ENCODE measurements at regions not wholly inside any gene's neighbourhood (a gene's known extent, or its start where the extent isn't known, plus 50 kb on each side); places are given as distances from the start of the nearest gene placed in this dataset.

GRCh38 chr9:75432386-75432785 is 344.1 kb downstream of the OSTF1 start:
- intact Hi-C loops (cut with micrococcal nuclease; ENCODE audit: unreplicated experiment) = no loop called here
- Histone ChIP-seq H3K4me3 (no peak overlapping the region), H3K4me2 (no peak overlapping the region), H3K9me2 (ENCODE audit: insufficient read depth) (no peaks in the 10 kb centered on the region), H3K4me1 (replicated peaks; ENCODE audit: insufficient read depth) (no peaks in the 10 kb centered on the region), H3K36me3 (ENCODE audit: low read depth) (no peaks in the 10 kb centered on the region), H3K79me2 (ENCODE audit: low read depth) (no peaks in the 10 kb centered on the region), H3K27me3 (ENCODE audit: insufficient read depth, low read depth) (no peaks in the 10 kb centered on the region), H4K20me1 (ENCODE audit: insufficient read depth) (no peaks in the 10 kb centered on the region), H3K27ac (no peak overlapping the region), H3K9me3 (ENCODE audit: insufficient read depth, low read depth) (no peaks in the 10 kb centered on the region), H3F3A (ENCODE audit: insufficient read depth, low read depth) (no peaks in the 10 kb centered on the region), H2AFZ (no peak overlapping the region)
- DNase-seq = no peak
- ChIA-PET CTCF (no interaction called here), POLR2A (ENCODE audit: unreplicated experiment) (no interaction called here)
- no peak for TF ChIP-seq EZH2 (IDR thresholded peaks at IDR 0.05; ENCODE audit: low read depth)
- TF ChIP-seq CTCF (conservative IDR thresholded peaks at IDR 0.05) = no peak
- BruUV-seq (replicated peaks) = no TSS peak

- intact Hi-C loops (cut with micrococcal nuclease; ENCODE audit: unreplicated experiment) = no loop called here
- no peak overlapping the region for H2AFZ ChIP-seq
- ChIA-PET CTCF (no interaction called here), POLR2A (ENCODE audit: unreplicated experiment) (no interaction called here)
- H3K4me3 ChIP-seq = no peak overlapping the region
- H3F3A ChIP-seq (ENCODE audit: insufficient read depth, low read depth) = no peaks in the 10 kb centered on the region
- no peaks in the 10 kb centered on the region for H3K27me3 ChIP-seq (ENCODE audit: insufficient read depth, low read depth)
- BruUV-seq (replicated peaks) = no TSS peak
- no peaks in the 10 kb centered on the region for H3K9me2 ChIP-seq (ENCODE audit: insufficient read depth)
- H3K4me1 ChIP-seq (replicated peaks; ENCODE audit: insufficient read depth) = no peaks in the 10 kb centered on the region
- no peaks in the 10 kb centered on the region for H3K36me3 ChIP-seq (ENCODE audit: low read depth)
- no peak for TF ChIP-seq CTCF (conservative IDR thresholded peaks at IDR 0.05)
- TF ChIP-seq EZH2 (IDR thresholded peaks at IDR 0.05; ENCODE audit: low read depth) = no peak
- no peaks in the 10 kb centered on the region for H3K9me3 ChIP-seq (ENCODE audit: insufficient read depth, low read depth)
- H3K79me2 ChIP-seq (ENCODE audit: low read depth) = no peaks in the 10 kb centered on the region
- no peak overlapping the region for H3K27ac ChIP-seq
- no peak overlapping the region for H3K4me2 ChIP-seq
- DNase-seq = no peak
- H4K20me1 ChIP-seq (ENCODE audit: insufficient read depth) = no peaks in the 10 kb centered on the region
Observed at GRCh38 chr9:75432888-75433287, 344.6 kb downstream of the OSTF1 start.

GRCh38 chr9:75438716-75439115 is 350.4 kb downstream of the OSTF1 start:
- Histone ChIP-seq H3K27me3 (ENCODE audit: insufficient read depth, low read depth) (no peaks in the 10 kb centered on the region), H3K79me2 (ENCODE audit: low read depth) (no peaks in the 10 kb centered on the region), H3K36me3 (ENCODE audit: low read depth) (no peaks in the 10 kb centered on the region), H2AFZ (no peak overlapping the region; the same call in 1 of the 2 replicates), H3K4me3 (no peak overlapping the region), H4K20me1 (ENCODE audit: insufficient read depth) (no peaks in the 10 kb centered on the region), H3K4me1 (replicated peaks; ENCODE audit: insufficient read depth) (no peaks in the 10 kb centered on the region), H3K9me2 (ENCODE audit: insufficient read depth) (no peaks in the 10 kb centered on the region), H3F3A (ENCODE audit: insufficient read depth, low read depth) (no peaks in the 10 kb centered on the region), H3K4me2 (no peak overlapping the region), H3K27ac (no peak overlapping the region), H3K9me3 (ENCODE audit: insufficient read depth, low read depth) (no peaks in the 10 kb centered on the region)
- intact Hi-C loops (cut with micrococcal nuclease; ENCODE audit: unreplicated experiment) = no loop called here
- ChIA-PET POLR2A (ENCODE audit: unreplicated experiment) (no interaction called here), CTCF (no interaction called here)
- DNase-seq = no peak
- BruUV-seq (replicated peaks) = no TSS peak
- TF ChIP-seq CTCF (conservative IDR thresholded peaks at IDR 0.05) = no peak
- TF ChIP-seq EZH2 (IDR thresholded peaks at IDR 0.05; ENCODE audit: low read depth) = no peak
